DMS114 treated with DMSO at 0.1 percent for 48 hours (cell line): ENCODE measurements at regions not wholly inside any gene's neighbourhood (a gene's known extent, or its start where the extent isn't known, plus 50 kb on each side); places are given as distances from the start of the nearest gene placed in this dataset.

Source experiments
- DNase-seq: peaks from one replicate; lab custom pipeline; 2025; ENCODE audit not compliant: unreplicated experiment; lab: John Stamatoyannopoulos, UW

GRCh38 chr6:74956559-74957428, 249.1 kb downstream of the COL12A1 start:
- no peak for DNase-seq

DNA sequence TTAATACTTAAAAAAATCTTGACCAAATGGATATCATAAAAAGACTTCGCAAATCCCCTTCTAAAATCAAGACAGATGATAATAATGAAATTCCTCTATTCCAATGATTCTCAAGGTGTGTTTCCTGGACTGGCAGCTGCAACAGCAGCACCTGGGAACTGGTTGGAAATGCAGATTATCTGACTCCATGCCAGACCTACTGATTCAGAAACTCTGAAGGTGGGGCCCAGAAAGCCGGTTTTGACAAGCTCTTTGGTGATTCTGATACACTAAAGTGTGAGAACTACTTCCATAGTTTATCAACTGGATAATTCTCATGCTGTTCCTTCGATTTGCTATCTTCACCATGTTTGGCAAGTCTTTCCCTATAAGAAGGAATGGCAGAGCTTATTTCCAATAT, 252.1 kb downstream of the COL12A1 start:
- no peak for DNase-seq

GRCh38 chr6:74946961-74947360, 258.9 kb downstream of the COL12A1 start:
- no peak for DNase-seq

- DNase-seq: no peak
Observed at GRCh38 chr6:74942130-74942529, 263.7 kb downstream of the COL12A1 start.

GRCh38 chr6:74941424-74941823, 264.4 kb downstream of the COL12A1 start:
- DNase-seq: no peak

DNA sequence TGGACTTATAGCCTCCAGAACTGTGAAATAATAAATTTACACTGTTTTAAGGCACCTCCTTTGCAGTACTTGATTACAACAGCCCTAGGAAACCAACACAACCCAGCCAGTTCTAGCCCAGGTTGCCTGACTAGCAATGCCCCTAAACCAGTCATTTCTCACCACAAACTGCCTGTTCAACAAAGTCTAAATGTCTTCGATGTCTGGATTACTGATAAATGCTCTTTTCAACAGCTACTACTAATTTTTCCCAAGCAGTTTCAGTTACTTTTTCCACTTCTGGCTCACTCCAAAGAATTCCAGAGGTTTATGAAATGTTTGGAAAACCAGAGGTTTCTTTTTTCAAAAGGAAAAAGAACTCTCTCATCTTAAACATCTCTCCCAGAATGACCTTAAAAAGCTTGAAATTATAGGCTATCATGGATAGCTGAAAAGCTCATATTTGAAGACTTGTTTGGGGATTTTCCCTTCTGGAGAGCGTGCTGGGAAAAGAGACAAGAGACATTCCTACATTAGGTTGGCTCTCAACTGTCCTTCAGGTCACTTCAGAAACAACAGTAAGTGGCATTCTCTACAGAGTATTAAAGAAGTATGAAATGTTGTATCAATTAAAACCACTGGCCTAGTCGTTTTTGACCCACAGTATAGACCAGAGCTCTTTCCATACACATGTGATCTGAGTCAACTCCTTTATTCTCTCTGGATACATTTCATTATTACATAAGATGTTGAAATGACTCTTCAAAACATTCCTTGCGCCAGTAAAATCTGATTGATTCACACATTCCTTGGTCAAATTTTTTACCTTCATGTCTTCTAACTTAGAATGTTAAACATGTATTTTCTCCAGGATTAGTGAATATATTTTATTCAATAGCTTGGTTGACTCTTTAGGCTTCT, 265.9 kb downstream of the COL12A1 start:
- no peak for DNase-seq

DNA sequence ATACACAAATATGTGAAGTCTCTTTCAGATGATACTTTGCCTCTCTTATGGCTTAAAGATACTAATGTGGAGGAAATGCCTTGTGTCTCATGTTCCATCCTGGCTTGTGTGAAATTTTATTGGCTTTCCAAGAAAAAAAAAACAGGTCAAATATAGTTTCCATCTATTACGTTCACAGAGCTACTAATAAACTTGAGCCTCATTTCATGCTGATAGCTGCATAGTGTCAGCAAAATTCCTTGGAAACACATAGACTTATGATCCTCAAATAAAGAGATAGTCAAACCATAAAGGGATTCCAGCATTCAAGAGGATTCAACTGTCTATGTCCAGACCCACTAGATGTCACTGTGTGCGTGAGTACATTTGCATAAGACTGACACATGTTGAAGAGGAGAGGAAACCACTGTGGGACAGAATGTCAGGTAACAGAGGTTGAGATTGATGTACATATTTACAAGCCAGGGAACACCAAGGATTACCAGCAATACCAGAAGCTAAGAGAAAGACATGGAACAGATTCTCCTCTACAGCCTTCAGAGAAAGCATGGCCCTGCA, 266.6 kb downstream of the COL12A1 start:
- no peak for DNase-seq

DNA sequence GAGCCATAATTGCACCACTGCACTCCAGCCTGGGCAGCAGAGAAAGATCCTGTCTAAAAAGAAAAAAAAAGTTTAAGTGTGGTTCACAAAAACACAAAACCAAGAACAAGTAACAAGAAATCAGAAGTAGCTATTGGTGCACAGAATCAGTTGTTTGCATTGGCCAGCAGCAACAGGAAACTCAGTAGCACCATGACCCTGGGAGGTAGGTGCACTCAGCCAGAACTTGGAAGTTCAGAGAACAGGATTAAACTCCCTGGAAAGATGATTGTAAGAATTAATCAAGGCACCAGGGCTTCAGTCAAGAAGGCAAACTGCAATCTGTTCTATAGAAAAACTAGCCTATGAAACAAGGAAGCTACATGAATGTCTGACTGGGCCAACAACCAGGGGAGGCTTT, 267.9 kb downstream of the COL12A1 start:
- no peak for DNase-seq

GRCh38 chr6:74936886-74937285, 269.0 kb downstream of the COL12A1 start:
- DNase-seq: no peak

DNA sequence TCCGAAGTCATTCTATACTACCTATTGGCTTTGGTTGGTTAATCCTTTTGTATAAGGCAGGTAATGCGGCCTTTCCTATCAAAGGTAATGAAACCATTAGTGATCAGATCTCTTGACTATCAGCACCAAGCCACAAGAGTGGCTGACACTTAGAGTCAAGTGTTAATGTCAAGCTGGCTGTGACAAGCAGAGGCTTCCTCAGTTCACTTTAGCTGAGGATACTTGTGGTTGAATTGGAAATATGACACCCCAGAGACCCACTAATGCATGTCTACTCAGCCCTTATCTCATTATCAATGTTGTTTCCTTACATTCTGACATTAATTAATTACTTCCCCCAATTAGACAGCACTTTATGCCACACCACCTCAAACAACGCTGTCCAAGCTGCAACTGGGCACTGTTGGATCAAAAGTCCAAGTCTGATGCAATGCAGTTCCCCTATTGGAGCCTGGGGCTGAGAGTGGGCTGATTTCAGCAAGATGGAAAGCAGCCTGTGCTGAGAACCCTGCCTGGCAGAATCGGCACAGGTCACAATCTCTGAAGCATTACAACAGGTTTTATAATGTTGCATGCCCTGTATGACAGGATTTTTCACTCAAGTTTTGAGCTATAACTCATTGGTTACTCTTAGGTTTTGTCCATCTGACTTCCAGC, 273.5 kb downstream of the COL12A1 start:
- no peak for DNase-seq

- no peak for DNase-seq
Observed at GRCh38 chr6:74931558-74931957, 274.3 kb downstream of the COL12A1 start.

DNA sequence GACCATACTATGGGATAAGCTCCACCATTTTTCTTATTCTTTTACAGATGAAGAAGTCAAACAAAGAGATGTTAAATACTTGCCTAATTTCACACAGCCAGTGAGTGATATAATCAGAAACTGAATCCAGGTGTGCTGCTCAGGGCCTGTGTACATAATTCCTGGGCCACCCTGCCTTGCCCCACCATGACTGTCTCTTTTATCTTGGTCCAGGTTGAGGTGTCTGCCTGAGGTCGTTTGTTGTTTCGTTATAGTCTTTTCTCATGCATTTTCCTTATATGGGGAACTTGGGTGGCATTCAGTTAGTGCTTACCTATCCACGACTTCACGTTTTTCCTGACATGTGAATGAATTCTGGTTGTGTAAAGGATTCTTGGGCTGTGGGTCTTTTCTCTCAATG, 277.6 kb downstream of the COL12A1 start:
- no peak for DNase-seq

DNA sequence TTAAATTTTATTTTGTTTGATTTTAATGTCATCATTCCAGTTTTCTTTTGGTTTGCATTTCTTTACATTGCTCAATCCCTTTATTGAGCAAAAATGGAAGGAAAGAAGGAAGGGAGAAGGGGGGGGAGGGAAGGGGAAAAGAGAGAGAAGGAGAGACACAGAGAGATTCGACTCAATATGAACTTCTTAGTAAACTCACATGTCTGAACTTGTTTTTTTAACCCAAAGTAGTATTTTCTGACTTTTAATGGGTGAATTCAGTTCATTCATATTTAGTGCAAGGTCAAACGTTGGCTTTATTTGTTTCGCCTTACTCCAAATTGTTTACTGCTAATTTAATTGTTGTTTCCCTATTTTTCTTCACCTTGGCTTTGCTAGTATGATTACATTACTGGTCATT, 278.6 kb downstream of the COL12A1 start:
- DNase-seq: no peak

GRCh38 chr6:74925683-74926082, 280.2 kb downstream of the COL12A1 start:
- no peak for DNase-seq

DNA sequence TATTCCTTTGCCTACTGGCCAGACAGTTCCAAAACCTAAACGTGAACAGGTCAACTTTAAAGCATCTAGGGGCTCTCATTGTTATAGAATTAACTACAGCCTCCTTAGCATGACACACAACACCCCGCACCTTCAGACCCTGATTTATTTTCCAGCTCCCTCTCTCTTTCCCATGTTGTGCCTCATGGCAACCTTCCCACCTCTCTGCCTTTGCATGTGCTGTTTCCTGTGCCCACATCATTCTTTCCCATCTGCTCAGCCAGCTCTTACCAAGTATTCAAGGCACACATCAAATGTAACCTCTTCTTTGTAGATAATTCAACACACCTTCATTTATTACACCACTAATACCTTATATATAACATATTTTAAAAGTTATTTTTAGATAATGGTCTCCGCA, 291.0 kb downstream of the COL12A1 start:
- no peak for DNase-seq

GRCh38 chr6:74912234-74912633, 293.6 kb downstream of the COL12A1 start:
- DNase-seq: no peak

- DNase-seq: no peak
Observed at GRCh38 chr6:74902846-74903245, 303.0 kb downstream of the COL12A1 start.

DNA sequence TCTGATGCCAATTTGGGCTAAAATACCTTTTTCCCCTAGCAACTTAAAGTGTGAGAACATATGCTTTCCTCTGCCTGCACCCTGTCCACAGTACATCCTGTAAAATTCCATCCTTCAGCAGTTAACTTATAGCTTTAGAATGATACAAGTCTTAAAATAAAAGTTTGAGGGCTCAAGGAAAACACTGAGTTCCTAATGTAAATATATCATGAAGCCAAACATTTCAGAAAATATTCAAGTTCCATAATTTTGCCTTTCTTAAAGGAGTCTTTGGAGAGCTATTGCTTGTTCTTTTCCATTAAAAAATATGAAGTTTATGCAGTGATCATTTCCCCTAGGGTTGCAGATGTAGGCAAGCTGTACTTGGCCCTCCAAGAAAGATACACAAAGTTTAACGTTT, 303.8 kb downstream of the COL12A1 start:
- no peak for DNase-seq

GRCh38 chr6:74901576-74901975, 304.3 kb downstream of the COL12A1 start:
- DNase-seq: no peak

DNA sequence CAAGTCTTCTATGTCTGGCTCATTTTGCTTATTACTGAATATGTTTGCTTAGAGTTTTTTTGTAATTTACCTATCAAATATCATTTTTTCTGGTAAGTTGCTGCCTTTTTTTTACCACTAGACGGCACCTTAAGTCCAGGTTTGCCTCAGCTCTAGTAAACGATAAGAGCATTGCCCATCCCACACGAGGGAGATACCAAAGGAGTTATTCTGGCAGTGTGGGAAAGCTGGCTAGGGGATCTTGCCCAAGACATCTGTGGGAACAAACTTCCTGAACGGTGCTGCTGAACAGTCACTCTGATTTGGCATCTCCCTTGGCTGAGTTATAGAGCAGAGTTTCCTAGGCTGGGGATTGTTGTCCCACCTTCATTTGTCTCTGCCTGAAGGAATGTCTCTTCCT, 306.4 kb downstream of the COL12A1 start:
- DNase-seq: no peak

GRCh38 chr6:74892091-74892490, 313.8 kb downstream of the COL12A1 start:
- DNase-seq: no peak
